Loucy (cell line): ENCODE measurements at regions not wholly inside any gene's neighbourhood (a gene's known extent, or its start where the extent isn't known, plus 50 kb on each side); places are given as distances from the start of the nearest gene placed in this dataset.

Source experiments
- H2AFZ ChIP-seq: fragments of 200-600 bp; sonication (generic); 2 replicates; pipeline ENCODE4 v1.6.0; 2016; ENCODE audit warnings: antibody characterized with exemption, mild to moderate bottlenecking, low read length, moderate library complexity
- H3F3A ChIP-seq: fragments of 200-600 bp; 2 replicates; pipeline ENCODE4 v1.6.0; 2016; ENCODE audit warnings: antibody characterized with exemption, low read depth, mild to moderate bottlenecking
- H3K27me3 ChIP-seq: fragments of 200-600 bp; sonication (generic); 2 replicates; pipeline ENCODE4 v1.6.1; 2014; ENCODE audit warnings: low read length, mild to moderate bottlenecking; ENCODE audit not compliant: insufficient read depth, poor library complexity, severe bottlenecking
- H3K36me3 ChIP-seq: fragments of 200-600 bp; sonication (generic); 2 replicates; pipeline ENCODE4 v1.6.1; 2016; ENCODE audit warnings: low read length; ENCODE audit not compliant: insufficient read depth
- H3K4me1 ChIP-seq: fragments of 200-600 bp; sonication (generic); 2 replicates; pipeline ENCODE4 v1.5.1; 2014; ENCODE audit warnings: low read length, mild to moderate bottlenecking; ENCODE audit not compliant: insufficient read depth, poor library complexity, severe bottlenecking
- H3K4me2 ChIP-seq: fragments of 200-600 bp; sonication (generic); 2 replicates; pipeline ENCODE4 v1.6.0; 2014; ENCODE audit warnings: antibody characterized with exemption, low read length, low read depth, mild to moderate bottlenecking; ENCODE audit not compliant: poor library complexity, severe bottlenecking
- H3K4me3 ChIP-seq: fragments of 200-600 bp; sonication (generic); 2 replicates; pipeline ENCODE4 v1.5.1; 2014; ENCODE audit warnings: low read length, mild to moderate bottlenecking, mixed read lengths; ENCODE audit not compliant: poor library complexity, severe bottlenecking
- H3K79me2 ChIP-seq: fragments of 200-600 bp; sonication (generic); 2 replicates; pipeline ENCODE4 v1.6.1; 2014; ENCODE audit warnings: low read length; ENCODE audit not compliant: insufficient read depth
- H3K9ac ChIP-seq: fragments of 200-600 bp; sonication (generic); 2 replicates; pipeline ENCODE4 v1.6.0; 2014; ENCODE audit warnings: mild to moderate bottlenecking, low read depth, low read length, moderate library complexity; ENCODE audit not compliant: poor library complexity, severe bottlenecking
- H3K9me2 ChIP-seq: fragments of 200-600 bp; sonication (generic); replicated peaks from 2 replicates; pipeline ENCODE4 v1.6.1; 2016; ENCODE audit warnings: low read depth, low read length, mixed read lengths
- H3K9me3 ChIP-seq: fragments of 200-600 bp; sonication (generic); 2 replicates; pipeline ENCODE4 v1.6.1; 2014; ENCODE audit warnings: mild to moderate bottlenecking, antibody characterized with exemption, low read length, low read depth; ENCODE audit not compliant: insufficient read depth
- H4K20me1 ChIP-seq: fragments of 200-600 bp; sonication (generic); 2 replicates; pipeline ENCODE4 v1.6.0; 2014; ENCODE audit warnings: antibody characterized with exemption, low read length, mild to moderate bottlenecking; ENCODE audit not compliant: insufficient read depth, poor library complexity, severe bottlenecking
- EZH2phosphoT487 ChIP-seq: fragments of 200-600 bp; IDR thresholded peaks from 2 replicates; pipeline ENCODE4 v1.6.1; 2018; ENCODE audit warnings: antibody characterized with exemption, mild to moderate bottlenecking, moderate library complexity, borderline replicate concordance
- TF ChIP-seq, protein P1 (sequence below): fragments of 200-600 bp; sonication (generic); conservative IDR thresholded peaks from 2 replicates; pipeline ENCODE4 v1.5.1; 2014; ENCODE audit warnings: mild to moderate bottlenecking, antibody characterized with exemption, low read length

- Histone ChIP-seq H2AFZ (no peak overlapping the region), H3K79me2 (no peaks in the 10 kb centered on the region), H4K20me1 (no peaks in the 10 kb centered on the region)
These were observed 62.6 kb downstream of the GLUD2 start for GRCh38 chrX:121109986-121110385.

DNA sequence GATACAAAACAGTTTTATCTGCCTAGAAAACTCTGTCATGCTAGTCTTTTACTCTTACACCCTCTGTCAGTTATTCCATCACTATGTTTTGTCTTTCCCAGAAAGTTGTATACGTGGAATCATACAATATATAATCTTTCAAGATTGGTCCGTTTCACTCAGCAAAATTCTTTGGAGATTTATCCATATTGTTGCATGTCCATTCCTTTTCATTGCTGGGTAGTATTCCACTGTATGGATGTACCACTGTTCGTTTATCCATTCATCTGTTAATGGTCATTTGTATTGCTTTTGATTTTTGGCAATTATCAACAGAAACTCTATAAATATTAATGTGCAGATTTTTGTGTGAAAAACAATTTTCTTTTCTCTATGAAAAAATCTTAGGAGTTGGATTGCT lies 63.1 kb downstream of the GLUD2 start:
- H3K9me2 ChIP-seq: no peaks in the 10 kb centered on the region

More at GRCh38 chrX:121109986-121110385, 62.6 kb downstream of the GLUD2 start:
- Histone ChIP-seq H3K9me3 (no peaks in the 10 kb centered on the region), H3K27me3 (no peaks in the 10 kb centered on the region), H3K4me2 (no peak overlapping the region), H3K36me3 (no peaks in the 10 kb centered on the region), H3F3A (no peaks in the 10 kb centered on the region), H3K9ac (no peak overlapping the region), H3K9me2 (no peaks in the 10 kb centered on the region), H3K4me1 (no peaks in the 10 kb centered on the region), H3K4me3 (no peak overlapping the region)
- no peak for TF ChIP-seq EZH2phosphoT487
- TF ChIP-seq, protein P1, sequence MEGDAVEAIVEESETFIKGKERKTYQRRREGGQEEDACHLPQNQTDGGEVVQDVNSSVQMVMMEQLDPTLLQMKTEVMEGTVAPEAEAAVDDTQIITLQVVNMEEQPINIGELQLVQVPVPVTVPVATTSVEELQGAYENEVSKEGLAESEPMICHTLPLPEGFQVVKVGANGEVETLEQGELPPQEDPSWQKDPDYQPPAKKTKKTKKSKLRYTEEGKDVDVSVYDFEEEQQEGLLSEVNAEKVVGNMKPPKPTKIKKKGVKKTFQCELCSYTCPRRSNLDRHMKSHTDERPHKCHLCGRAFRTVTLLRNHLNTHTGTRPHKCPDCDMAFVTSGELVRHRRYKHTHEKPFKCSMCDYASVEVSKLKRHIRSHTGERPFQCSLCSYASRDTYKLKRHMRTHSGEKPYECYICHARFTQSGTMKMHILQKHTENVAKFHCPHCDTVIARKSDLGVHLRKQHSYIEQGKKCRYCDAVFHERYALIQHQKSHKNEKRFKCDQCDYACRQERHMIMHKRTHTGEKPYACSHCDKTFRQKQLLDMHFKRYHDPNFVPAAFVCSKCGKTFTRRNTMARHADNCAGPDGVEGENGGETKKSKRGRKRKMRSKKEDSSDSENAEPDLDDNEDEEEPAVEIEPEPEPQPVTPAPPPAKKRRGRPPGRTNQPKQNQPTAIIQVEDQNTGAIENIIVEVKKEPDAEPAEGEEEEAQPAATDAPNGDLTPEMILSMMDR: no peak

GRCh38 chrX:121114691-121115090 lies 67.3 kb downstream of the GLUD2 start:
- Histone ChIP-seq H3K79me2 (no peaks in the 10 kb centered on the region), H3K9ac (no peak overlapping the region), H3F3A (no peaks in the 10 kb centered on the region), H3K9me3 (no peaks in the 10 kb centered on the region), H2AFZ (no peak overlapping the region), H3K4me3 (no peak overlapping the region), H4K20me1 (no peaks in the 10 kb centered on the region), H3K4me1 (no peaks in the 10 kb centered on the region), H3K36me3 (no peaks in the 10 kb centered on the region), H3K27me3 (no peaks in the 10 kb centered on the region), H3K9me2 (no peaks in the 10 kb centered on the region), H3K4me2 (no peak overlapping the region)
- TF ChIP-seq EZH2phosphoT487: no peak
- TF ChIP-seq, protein P1: no peak

More for the DNA sequence above, 63.1 kb downstream of the GLUD2 start:
- no peaks in the 10 kb centered on the region for H3F3A ChIP-seq
- H3K27me3 ChIP-seq: no peaks in the 10 kb centered on the region
- H3K79me2 ChIP-seq: no peaks in the 10 kb centered on the region
- H3K4me1 ChIP-seq: no peaks in the 10 kb centered on the region
- H2AFZ ChIP-seq: no peak overlapping the region
- no peaks in the 10 kb centered on the region for H3K36me3 ChIP-seq
- H3K4me3 ChIP-seq: no peak overlapping the region
- H3K9me3 ChIP-seq: no peaks in the 10 kb centered on the region
- TF ChIP-seq, protein P1: no peak
- no peak for TF ChIP-seq EZH2phosphoT487
- H3K4me2 ChIP-seq: no peak overlapping the region
- no peak overlapping the region for H3K9ac ChIP-seq
- H4K20me1 ChIP-seq: no peaks in the 10 kb centered on the region
